ENCODE measurements at regions not wholly inside any gene's neighbourhood (a gene's known extent, or its start where the extent isn't known, plus 50 kb on each side); places are given as distances from the start of the nearest gene placed in this dataset.
A peak's percentile ranks its signal among the peaks of the same experiment; 100 is the strongest.
"Not testable (repeated sequence)": the region's sequence is repeated elsewhere in the genome, so short reads cannot be mapped to it uniquely, and the experiment has no call there.

DNA sequence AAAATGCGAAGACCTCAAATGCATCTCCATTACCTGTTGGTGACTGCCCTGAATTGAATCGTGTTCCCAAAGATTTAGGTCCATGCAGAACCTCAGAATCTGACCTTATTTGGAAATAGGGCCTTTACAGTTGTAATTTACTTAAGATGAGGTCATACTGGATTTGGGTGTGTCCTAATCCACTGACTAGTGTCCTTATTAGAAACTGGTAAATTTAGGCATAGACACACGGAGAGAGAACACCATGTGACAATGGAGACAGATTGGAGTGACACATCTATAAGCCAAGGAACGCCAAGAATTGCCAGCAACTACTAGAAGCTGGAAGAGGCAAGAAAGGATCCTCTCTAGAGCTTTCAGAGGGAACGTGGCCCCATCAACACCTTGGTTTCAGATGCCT is 203.1 kb downstream of the SMAD2 start:
- no peak for DNase-seq

DNA sequence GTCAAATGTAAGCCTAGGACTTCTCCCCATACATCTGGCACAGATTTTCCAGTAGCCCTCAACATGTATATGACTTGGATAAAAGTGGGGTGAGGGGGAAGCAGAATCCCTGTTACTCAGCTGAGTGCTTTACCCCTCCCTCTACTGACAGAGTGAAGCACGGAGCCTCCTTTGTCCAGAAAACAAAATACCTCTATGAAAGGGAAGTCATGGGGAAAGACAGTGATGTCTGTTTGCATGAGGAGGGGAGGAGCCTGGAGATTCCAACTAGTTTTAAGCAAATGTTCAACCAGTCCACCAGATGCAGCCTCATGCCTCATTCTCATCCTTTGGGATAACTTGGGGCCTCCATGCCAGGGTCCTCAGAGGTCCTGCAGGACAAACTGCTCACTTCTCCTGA is 203.9 kb downstream of the SMAD2 start:
- DNase-seq, result no peak

DNA sequence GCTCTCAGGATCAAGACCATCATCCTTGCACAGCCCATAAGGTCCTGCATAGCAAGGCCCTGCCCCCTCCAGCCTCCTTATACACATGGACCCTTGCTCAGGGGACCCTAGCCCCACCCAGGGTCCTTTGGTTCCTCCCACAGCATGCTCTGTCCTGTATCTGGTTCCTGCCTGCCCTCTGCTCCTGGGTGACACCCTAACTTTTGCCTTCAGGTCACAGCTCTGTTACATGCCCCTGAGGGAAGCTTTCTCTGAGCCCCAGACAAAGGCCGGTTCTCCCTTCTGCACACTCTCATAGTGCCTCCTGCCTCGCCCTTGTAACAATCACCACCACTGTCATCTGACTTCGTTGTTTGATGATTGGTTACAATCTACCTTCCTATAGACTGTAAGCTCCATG is 204.8 kb downstream of the SMAD2 start:
- DNase-seq, result no peak

DNA sequence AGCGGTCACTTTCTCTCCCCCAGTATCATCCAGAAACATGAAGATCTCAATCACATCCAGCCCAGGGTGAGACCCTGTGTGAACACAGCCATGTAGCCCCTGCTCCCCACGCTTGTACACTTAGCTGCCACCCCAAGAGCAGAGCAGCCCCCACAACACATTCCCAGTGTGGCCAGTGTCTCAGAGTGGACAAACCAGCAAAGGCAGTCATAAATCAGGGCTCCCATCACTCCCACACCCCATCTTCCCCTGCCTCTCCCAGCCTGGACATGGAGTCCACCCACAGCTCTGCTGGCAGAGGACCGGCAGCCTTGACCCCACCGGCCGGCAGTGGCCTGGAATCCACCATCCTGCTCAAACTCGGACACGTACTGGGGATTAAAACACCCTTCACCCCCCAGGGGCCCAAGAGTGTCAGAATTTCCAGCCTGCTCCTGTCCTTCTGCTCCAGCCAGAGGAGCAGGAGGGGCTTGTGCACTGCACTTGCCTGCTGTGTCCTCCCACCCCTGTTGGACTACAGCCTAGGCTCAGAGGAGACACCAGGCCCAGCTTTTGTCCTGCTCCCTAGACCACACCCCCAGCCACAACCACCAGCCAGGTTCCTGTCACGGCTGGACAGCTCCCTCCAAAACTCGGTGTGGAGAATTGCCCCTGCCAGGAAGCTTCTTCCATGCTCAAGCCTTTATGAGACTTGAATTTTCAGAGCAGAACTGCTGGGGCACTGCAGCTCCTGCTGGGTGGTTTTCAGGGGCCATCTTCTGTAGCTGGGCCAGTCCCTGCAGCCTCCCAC is 206.1 kb downstream of the SMAD2 start:
- peak; percentile 58 for DNase-seq

DNA sequence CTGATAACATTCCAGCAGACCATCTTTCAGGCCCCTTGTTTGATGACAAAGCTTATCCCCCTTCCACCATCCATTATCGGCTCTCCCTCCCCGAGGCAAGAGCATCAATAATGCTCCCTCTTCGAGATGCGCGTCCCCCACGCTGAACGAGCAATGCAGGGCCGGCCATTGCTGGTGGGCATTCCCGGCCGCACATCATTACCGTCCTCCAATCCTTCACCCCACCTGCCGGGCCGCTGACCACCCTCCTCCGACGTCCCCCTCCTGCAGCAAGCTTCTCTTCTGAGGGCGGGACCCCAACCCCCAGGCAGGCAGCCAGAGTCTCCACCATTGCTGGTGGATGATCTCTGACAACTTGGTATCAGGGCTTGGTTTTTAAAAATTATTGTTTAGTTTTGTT is 208.6 kb downstream of the SMAD2 start:
- no peak for DNase-seq

DNA sequence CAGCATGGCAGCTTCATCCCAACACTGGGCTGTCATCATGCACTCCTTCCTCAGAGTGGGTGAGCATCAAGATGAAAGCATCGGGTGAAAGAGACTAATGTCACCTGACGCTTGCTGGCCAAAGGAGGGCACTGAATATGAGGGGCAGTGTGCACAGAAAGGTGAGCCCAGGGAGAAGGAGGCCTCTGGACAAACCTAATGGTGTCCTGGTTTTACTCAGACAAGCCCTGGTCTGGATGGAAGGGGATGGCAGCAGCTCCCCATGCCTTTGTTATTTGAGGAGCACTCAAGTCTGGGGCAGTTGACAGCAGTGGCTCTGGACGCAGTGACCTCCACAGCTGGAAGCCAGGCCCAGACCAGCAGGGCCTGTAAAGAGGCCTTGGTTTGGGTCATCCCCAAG is 209.7 kb downstream of the SMAD2 start:
- DNase-seq, result no peak

DNA sequence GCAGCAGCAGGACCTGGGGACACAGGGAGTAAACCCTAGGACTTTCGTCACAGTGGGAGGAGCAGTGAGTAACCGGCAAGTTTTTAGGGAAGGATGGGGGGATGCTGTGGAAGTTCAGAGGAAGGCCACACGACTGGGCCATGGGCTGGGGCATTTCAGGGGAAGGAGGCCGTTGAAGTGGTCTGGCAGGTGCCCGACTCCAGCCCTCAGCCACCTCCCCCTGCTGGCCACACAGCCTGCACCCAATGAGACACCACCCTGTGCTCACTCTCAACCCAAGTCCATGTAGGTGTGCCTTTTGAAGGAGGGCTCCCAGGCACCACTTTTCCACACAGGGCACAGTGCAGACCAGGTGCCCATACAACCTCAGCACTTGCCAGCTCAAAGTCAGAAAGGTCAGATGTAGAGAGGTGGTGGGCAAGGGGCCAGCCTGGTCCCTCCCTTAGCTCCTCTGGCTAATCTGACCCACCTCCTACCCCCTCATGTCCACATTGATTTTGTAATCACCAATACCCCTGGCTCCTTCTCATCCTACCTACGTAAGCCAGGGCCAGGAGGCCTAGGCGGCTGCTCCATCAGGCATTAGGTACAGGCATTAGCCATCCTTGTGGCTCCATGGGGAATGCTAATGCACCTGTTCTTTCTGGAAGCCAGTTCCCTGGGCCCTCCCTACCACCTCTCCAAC is 211.2 kb downstream of the SMAD2 start:
- no peak for DNase-seq

DNA sequence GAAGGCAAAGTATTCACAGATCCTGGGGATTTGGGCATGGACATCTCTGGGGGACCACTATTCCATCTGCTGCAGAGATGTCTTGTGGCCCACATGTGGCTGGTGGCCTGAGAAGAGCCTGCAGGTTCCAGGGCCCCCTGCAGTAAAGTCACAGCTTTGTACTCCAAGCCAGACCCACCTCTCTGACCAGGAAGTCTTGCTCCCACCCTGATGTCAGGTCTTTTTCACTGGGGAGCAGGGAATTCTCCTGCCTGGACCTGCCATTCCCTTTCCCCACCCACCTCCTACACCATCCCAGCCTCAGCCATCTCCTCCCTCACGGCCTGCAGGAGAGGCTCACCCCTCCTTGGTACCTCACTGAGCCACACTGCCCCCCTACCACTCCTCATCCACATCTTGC is 211.8 kb downstream of the SMAD2 start:
- no peak for DNase-seq

DNA sequence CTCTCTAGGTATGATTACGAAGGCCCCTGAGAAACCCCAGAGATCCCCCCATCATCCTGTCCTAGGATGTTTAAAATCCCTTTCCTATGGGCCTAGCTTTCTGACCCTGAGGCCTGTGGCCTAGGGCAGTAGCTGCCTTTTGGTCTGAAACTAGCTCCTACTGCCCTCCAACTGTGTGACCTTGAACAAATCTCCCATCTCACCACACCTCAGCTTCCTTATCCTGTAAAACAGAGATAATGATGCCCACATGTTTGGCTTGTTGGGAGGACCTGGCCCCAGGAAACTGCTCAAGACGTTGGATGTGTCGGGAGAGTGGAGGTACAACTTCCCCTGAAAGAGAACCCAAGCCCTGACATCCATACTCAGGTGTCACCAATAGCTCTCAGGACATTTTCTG is 213.2 kb downstream of the SMAD2 start:
- no peak for DNase-seq

DNA sequence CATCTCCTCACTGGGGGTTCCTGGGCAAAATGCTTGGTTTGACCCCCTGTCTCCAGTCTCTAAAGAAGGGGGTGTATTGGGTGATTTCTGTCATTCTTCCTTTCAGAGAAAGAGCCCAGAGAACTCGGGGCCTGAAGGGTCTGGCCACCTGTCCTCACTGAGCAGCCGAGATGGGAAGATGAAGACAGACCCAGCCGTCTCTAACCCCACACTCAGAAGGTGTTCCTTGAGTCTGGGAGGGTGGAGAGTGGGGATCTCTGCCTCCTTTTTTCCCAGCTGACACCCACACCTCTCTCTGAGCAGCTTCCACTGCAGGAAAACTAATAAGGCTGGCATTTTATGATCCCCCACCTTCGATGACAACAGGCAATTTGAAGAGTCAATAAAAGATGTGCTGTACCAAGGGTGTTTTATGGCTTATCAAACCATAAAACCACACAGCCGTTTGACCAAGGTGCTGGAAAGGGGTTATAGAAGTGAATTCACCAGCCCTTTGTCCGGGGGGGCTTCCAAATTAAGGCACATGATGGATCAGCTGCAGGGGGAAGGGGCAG is 213.8 kb downstream of the SMAD2 start:
- no peak for DNase-seq

DNA sequence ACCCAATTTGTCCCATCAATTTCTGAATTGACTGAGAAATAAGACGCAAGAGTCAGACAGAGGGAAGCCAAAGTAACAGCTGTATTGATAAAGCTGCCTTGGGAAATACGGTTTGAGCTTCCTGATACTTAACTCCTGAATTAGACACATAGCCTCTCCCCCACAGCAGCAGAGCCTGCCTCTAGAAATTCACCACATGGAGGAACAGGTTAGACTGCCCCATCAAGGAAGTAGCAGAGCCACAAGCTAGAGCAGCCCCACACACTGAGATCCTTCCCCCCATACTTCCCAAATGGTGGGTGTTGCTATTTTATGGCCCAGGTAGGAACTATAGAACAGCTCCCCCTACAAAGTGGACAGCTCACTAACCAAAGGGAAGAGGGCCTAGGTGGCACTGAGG is 220.0 kb downstream of the SMAD2 start:
- no peak for DNase-seq

DNA sequence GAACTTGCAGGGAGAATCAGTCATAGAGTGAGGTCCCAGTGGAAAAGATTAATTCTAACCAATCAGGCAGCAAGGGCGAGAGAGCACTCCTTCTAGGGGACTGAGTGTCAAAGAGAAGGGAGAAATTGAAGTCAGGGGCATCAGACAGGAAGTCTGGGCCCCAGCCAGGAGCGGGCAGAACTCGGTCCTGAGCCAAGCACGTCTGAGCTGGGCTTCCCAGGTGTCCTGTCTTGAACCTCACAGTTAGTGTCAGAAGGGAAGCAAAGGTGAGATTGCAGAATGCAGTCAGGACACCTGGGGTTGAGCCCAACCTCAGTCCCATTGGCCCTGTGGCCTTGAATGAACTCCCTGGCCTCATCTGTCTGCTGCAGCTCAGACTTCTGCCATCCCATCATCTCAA is 220.9 kb downstream of the SMAD2 start:
- DNase-seq, result no peak

DNA sequence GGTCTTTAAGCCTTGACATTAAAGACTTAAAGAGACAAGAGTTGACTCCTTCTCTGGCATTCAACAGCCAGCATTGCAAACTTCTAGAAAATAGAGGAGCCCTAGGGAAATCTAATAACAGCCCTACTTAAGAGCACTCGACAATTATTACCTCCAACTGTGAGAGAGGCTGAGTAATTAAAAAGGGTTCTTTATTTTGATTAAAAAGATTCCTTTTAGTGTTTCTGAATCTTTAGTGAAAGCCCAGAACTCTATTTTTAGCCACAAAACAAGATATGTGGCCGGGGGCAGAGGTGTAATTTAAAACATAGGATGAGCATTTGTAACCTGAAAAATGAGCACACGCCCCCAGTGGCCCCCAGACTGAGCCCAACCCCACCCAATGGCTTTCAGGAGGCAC is 222.3 kb downstream of the SMAD2 start:
- DNase-seq, result no peak

DNA sequence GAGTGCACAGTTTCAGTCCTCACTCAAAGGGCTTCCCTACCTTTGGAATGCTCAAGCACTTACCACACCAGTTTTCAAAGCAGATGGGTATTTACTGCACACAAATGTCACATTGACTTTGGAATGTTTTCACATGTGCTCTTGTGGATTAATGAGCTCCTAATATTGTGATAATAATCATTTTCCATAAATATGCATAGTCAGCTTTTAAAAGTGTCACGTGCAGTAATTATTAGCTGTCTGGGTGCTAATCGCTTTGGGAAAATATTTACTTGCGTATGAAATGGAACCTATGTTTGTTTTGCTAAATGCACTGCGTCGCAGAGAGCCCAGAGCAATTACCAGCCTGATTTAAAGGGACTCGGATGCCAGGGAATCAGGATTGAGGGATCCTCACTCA is 229.3 kb downstream of the SMAD2 start:
- no peak for DNase-seq

DNA sequence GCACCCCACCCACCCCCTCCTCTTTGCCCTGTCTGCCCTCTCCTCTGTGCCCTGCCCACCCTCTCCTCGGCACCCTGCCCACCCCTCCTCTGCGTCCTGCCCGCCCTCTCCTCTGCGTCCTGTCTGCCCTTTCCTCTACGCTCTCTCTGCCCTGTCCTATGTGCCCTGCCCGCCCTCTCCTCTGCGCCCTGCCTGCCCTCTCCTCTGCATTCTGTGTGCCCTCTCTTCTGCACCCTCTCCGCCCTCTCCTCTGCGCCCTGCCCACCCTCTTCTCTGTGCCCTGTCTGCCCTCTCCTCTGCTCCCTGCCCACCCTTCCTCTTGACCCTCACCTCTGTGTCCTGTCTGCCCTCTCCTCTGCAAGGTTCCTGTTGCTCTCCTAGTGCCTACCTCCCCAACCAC is 233.6 kb downstream of the SMAD2 start:
- DNase-seq, result no peak

DNA sequence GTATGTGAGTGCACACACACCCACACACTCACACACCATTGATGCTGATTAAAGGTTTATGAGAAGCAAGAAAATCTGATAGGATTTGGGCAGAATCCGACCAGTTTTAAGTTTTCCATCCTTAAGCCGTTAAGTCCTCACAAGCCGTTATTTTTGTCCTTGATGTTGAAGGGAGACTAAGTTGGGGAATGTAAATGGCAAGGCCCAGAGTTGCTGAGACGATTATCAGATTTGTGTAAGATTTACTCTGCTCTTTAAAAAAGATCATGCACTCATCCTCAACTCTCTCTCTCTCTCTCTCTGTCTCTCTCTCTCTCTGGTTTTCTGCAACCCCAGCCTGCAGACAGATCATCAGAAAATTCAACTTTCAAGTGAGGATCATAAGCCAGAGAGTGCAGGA is 238.8 kb downstream of the SMAD2 start:
- DNase-seq, result no peak

DNA sequence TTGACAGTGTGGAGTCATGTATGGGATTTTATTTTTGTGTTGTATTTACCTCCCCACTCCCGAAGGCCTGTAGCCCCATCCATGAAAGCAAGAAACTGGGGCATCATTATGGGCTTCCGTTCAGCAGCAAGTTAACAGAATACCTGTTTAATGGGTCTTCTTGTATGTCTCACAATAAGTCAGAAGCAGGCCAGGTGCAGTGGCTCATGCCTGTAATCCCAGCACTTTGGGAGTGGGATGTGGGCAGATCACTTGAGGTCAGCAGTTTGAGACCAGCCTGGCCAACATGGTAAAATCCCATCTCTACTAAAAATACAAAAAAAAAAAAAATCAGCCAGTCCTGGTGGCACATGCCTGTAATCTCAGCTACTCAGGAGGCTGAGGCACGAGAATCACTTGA is 239.7 kb downstream of the SMAD2 start:
- not testable (repeated sequence) for DNase-seq

DNA sequence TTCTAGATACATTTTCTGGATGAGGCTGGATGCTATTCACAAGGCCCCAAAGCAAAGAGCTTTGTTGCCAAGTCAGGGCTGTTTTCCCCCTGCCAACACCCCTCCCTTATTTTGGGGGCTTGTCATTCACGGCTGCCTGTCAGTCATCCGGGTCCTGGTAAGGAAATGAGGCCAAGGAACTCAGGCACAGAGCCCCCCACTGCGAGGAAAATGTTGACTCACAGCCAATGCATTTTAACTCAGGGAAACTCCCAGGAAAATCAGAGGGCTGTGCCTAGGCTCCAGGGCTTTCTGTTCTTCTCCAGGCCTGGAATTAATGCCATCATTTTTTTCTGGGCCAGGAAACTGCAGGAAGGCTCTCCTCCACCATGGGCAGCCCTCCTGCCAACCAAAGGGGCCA is 241.1 kb downstream of the SMAD2 start:
- no peak for DNase-seq

DNA sequence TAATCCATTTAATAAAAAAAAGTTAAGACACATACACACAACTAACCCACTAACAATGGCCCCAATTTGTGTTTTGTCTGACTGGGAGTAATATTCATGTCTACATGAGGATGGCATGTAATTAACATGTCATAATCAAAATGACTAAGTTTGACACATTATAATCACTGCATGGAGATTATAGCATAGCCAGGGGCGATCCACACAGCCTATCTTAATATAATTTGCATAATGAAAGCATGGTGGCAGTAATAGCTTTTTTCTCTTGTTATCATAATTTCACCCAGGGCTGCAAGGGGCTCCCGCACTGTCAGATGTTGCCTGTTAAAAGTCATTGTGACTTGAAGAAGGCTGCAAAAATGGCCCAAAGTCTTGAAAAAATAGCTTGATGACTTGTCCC is 243.7 kb downstream of the SMAD2 start:
- no peak for DNase-seq

DNA sequence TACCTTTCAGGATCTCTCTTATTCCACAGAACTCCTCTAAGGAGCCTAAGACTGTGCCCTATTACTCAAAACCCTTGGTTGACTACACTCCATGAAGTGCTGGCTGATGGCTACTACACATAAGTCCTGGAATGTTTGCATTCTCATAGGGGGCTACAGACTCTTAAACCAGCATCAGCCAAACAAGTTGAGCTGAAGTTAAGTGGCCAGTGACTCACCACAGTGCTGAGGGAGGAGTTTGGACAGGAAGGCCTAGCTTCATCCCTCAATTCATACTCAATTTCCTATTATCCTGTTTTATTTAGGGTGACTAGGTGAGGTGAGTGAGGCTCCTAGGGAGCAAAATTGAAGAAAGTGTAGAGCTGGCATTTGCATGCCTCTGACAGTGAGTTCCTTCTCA is 246.7 kb downstream of the SMAD2 start:
- peak; percentile 61 for DNase-seq

DNA sequence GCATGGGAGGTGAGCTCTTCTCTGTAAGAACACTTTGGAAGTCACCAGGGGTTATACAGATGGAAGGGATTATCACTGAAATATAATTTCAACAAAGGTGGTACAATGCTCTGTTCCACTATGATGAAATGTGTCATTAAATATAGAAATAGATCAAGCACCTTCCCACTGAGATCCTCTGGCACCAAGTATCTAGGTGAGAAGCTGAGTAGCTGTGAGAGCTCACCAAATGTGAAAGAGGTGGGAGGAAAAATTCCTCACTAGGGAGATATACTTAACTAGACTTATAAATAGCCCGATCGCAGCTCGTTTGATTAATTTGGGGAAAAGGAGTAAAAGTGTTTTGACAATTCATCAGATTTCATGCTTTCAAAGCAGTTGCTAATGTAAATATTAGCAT is 247.6 kb downstream of the SMAD2 start:
- DNase-seq, result no peak

DNA sequence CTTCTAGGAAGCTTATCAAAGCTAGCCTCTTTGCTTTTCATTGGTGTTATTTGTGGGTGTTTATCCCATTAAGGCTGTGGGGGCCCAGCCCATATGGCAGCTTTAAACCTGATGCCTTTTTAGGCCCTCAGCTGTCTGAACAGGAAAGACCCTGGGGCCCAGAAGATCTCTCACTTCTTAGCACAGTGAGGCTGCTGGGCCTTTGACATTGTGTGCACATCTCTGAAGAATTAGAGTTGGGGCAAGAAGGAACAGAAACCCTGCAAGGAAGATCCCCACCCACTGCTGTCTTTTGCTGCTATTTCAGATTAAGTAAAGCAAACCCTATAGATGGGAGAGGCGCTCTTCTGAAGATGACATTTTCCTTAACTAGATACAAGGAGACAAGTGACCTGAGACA is 250.0 kb downstream of the SMAD2 start:
- no peak for DNase-seq

DNA sequence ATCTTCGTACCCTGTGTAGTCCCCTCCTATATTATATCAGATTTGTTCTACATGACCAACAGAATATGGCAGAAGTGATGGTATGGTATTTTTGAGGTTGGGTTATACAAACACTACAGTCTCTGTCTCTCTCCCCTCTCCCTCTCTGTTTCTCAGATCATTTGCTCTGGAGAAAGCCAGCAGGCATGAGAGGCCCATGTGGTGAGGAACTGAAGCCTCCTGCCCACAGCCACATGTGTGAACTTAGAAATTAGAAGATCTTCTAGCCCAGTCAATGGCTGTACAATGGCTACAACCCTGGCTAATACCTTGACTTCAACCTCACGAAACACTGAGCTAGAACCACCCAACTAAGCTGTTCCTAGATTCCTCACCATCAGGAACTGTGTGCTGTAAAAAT is 250.6 kb downstream of the SMAD2 start:
- DNase-seq, result no peak

DNA sequence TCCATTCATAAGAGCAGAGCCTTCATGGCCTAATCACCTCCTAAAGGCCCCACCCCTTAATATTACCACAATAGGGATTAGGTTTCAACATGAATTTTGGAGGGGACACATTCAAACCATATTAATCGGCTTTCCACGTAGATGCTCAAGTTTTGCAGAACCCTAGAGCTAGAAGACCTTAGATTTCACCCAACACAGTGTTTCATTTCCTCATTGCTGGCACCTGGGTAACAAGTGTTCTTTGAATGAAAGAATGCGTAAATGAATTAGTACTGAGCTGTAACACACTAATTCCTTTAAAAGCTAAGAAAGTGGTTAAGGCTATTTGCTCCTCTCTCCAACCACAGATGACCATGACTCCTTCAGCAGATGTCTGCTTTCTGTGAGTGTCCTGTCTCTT is 252.5 kb downstream of the SMAD2 start:
- no peak for DNase-seq

DNA sequence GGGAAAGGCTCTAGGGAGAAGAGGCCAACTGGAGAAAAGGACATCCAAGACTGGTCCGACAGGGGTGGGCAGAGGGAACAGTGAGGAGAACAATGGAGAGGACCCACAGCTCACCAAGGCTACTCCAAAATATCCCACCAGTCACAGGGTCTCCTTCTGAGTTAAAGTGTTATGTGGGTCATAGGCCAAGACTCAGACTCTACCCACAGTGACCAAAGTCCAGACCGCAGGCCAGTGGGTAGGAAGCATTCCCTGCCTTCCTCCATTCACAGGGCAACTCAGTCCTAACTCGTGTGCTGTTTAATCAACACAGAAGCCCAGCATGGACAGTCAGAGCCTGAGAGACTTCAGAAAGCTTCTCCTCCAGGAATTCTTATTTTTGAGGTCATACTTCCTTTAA is 260.6 kb downstream of the SMAD2 start:
- no peak for DNase-seq

Measured in islet precursor cell (in vitro differentiated cells).